Upper lobe of right lung (tissue), 1 donor: ENCODE measurements at regions not wholly inside any gene's neighbourhood (a gene's known extent, or its start where the extent isn't known, plus 50 kb on each side); places are given as distances from the start of the nearest gene placed in this dataset.

Source experiments
- ATAC-seq: fragments of 200-7000 bp; cut with Tn5 transposase; one replicate; pipeline ENCODE4 v1.9.1; 2020; ENCODE audit warnings: mild to moderate bottlenecking, moderate library complexity
- DNase-seq: peaks from one replicate; pipeline ENCODE4 v3.0.0-alpha.2; 2020
- H3K27ac ChIP-seq: fragments of 200-600 bp; one replicate; pipeline ENCODE4 v1.8.0; 2022
- H3K27me3 ChIP-seq: fragments of 200-600 bp; one replicate; pipeline ENCODE4 v1.8.0; 2022; ENCODE audit warnings: mild to moderate bottlenecking
- H3K36me3 ChIP-seq: fragments of 200-600 bp; one replicate; pipeline ENCODE4 v1.8.0; 2022
- H3K4me1 ChIP-seq: fragments of 200-600 bp; one replicate; pipeline ENCODE4 v1.8.0; 2022
- H3K4me3 ChIP-seq: fragments of 200-600 bp; one replicate; pipeline ENCODE4 v1.8.0; 2022; ENCODE audit warnings: mild to moderate bottlenecking
- H3K9me3 ChIP-seq: fragments of 200-600 bp; one replicate; pipeline ENCODE4 v1.8.0; 2022
- CTCF ChIP-seq: fragments of 200-600 bp; IDR thresholded peaks from one replicate; pipeline ENCODE4 v1.8.0; 2022; ENCODE audit warnings: antibody characterized with exemption
- intact Hi-C: fragments of 100-400 bp; cut with DNase I; formaldehyde crosslinking; loops from one replicate; pipeline ENCODE4 v1.11.0; 2022
- donor health status: DM: no; HTN: yes; CAD: no; lungs with severe emphysema.

GRCh38 chr1:103230061-103230460 lies 121.7 kb upstream of the COL11A1 start:
- intact Hi-C loops: no loop called here
- DNase-seq (no peak), ATAC-seq (no peak)

DNA sequence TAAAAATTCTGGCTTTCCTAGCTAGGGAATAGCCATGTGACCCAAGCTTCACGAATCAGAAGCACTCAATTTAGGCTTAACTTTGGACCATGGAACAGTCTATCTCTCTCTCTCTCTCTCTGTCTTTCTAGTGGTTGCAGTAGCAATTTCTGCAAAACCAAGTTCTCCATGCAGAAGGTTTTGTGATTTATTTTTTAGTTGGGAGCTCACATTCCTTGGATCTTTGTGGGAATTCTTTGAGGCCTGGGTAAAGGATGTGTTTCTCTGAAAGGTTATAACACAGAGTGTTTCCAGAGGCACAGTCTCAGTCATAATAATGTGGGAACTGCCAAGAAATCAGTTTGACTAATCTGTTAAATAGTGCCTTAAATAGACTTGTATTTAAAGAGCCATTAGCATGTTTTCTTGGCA lies 112.3 kb upstream of the COL11A1 start:
- DNase-seq: no peak
- Histone ChIP-seq H3K9me3 (no peaks in the 10 kb centered on the region), H3K4me1 (no peaks in the 10 kb centered on the region), H3K27me3 (no peaks in the 10 kb centered on the region), H3K36me3 (no peaks in the 10 kb centered on the region), H3K4me3 (no peak overlapping the region), H3K27ac (no peak overlapping the region)
- no peak for ATAC-seq
- intact Hi-C loops: no loop called here
- TF ChIP-seq CTCF: no peak

More at GRCh38 chr1:103230061-103230460, 121.7 kb upstream of the COL11A1 start:
- TF ChIP-seq CTCF: no peak
- H3K4me3 ChIP-seq: no peak overlapping the region
- no peaks in the 10 kb centered on the region for H3K36me3 ChIP-seq
- H3K27me3 ChIP-seq: no peaks in the 10 kb centered on the region
- no peaks in the 10 kb centered on the region for H3K4me1 ChIP-seq
- H3K9me3 ChIP-seq: no peaks in the 10 kb centered on the region
- no peak overlapping the region for H3K27ac ChIP-seq

DNA sequence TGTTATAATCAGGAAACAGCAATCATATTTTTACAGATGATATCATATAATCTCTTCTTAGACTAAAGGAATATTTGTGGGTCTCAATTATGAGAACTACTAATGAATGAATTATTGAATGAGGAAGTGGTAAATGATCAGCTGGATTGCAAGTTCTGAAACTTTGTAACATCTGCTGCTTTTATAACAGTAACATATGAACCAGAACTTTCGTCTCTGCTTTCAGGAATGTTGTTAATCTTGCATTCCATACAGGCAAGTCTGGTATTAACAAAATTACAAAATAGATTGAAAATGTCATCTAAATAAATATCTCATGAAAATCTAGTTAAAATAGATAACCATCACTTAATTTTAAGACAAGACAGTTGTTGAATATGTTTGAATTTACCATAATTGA lies 110.5 kb upstream of the COL11A1 start:
- Histone ChIP-seq H3K4me1 (no peaks in the 10 kb centered on the region), H3K36me3 (no peaks in the 10 kb centered on the region), H3K27me3 (no peaks in the 10 kb centered on the region), H3K27ac (no peak overlapping the region), H3K4me3 (no peak overlapping the region), H3K9me3 (no peaks in the 10 kb centered on the region)
- DNase-seq (no peak), ATAC-seq (no peak)
- intact Hi-C loops: no loop called here
- TF ChIP-seq CTCF: no peak

GRCh38 chr1:103218369-103218768 lies 110.0 kb upstream of the COL11A1 start:
- Histone ChIP-seq H3K36me3 (no peaks in the 10 kb centered on the region), H3K27ac (no peak overlapping the region), H3K9me3 (no peaks in the 10 kb centered on the region), H3K4me1 (no peaks in the 10 kb centered on the region), H3K27me3 (no peaks in the 10 kb centered on the region), H3K4me3 (no peak overlapping the region)
- intact Hi-C loops: no loop called here
- no peak for DNase-seq
- TF ChIP-seq CTCF: no peak
- ATAC-seq: no peak

- TF ChIP-seq CTCF: no peak
- no peak overlapping the region for H3K4me3 ChIP-seq
- intact Hi-C loops: no loop called here
Observed at GRCh38 chr1:103211073-103211472, 102.8 kb upstream of the COL11A1 start.

DNA sequence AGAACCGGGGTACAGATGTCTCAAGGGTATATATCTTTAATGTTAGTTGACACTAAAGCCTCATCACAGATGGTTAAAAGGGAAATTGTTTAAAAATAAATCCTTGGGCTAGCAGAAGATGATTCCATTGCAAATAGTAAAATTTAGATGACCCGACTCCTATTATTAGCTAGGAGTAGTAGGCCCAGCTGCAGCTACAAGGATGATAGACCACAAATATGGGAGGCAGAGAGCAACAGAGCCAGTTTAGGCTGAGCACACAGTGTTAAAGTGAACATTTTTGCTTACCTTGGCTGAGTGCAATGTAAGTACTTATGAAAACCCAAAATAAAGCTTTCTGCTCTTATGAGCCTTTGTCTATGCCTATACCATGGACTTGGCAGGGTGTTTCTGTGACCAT lies 100.5 kb upstream of the COL11A1 start:
- intact Hi-C loops: no loop called here
- no peak for TF ChIP-seq CTCF
- Histone ChIP-seq H3K27ac (no peak overlapping the region), H3K9me3 (no peaks in the 10 kb centered on the region), H3K4me3 (no peak overlapping the region), H3K36me3 (no peaks in the 10 kb centered on the region), H3K4me1 (no peaks in the 10 kb centered on the region), H3K27me3 (no peaks in the 10 kb centered on the region)
- no peak for ATAC-seq
- no peak for DNase-seq

More at GRCh38 chr1:103211073-103211472, 102.8 kb upstream of the COL11A1 start:
- Histone ChIP-seq H3K4me1 (no peaks in the 10 kb centered on the region), H3K9me3 (no peaks in the 10 kb centered on the region), H3K36me3 (no peaks in the 10 kb centered on the region), H3K27ac (no peak overlapping the region), H3K27me3 (no peaks in the 10 kb centered on the region)
- DNase-seq (no peak), ATAC-seq (no peak)
